HepG2 (cell line): ENCODE measurements at regions not wholly inside any gene's neighbourhood (a gene's known extent, or its start where the extent isn't known, plus 50 kb on each side); places are given as distances from the start of the nearest gene placed in this dataset.

Experiments
- ATAC-seq: fragments of 200-7000 bp; cut with Tn5 transposase; 3 replicates; pipeline ENCODE4 v1.9.1; 2020; ENCODE audit warnings: mild to moderate bottlenecking, moderate library complexity
- BruUV-seq: library from RNA; stranded (reverse); fragments of 400-500 nt; replicated peaks from 2 replicates; lab custom pipeline; 2021; lab: Mats Ljungman, UMichigan
- CTCF ChIA-PET: fragments of 300-600 bp; formaldehyde crosslinking; extraction: SDS; loops from one replicate; lab custom pipeline; 2021; ENCODE audit warnings: low total read pairs, inconsistent platforms, low intra/inter-chr PET ratio; lab: Yijun Ruan, JAX
- POLR2A ChIA-PET: fragments of 350-600 bp; sonication (Branson Sonifier 250); formaldehyde crosslinking; loops from one replicate; lab custom pipeline; 2020; ENCODE audit warnings: antibody characterized with exemption, inconsistent platforms; lab: Yijun Ruan, JAX
- DNase-seq: peaks from one replicate; pipeline ENCODE4 v3.0.0-alpha.2; 2015; ENCODE audit warnings: low spot score
- FAIRE-seq: peaks from 3 replicates; lab custom pipeline; 2011; peaks lifted over from hg19 to GRCh38; lab: Jason Lieb, UNC
- H2AFZ ChIP-seq: one replicate; pipeline ENCODE4 v1.6.1; 2011; ENCODE audit warnings: low read length, inconsistent platforms
- H3K27ac ChIP-seq: fragments of 300-600 bp; 3 replicates; pipeline ENCODE4 v1.8.0; 2011; ENCODE audit warnings: mixed run types, mild to moderate bottlenecking, mixed read lengths, low read length, inconsistent platforms; ENCODE audit not compliant: insufficient read depth; ENCODE audit errors: extremely low read length
- H3K27me3 ChIP-seq, 2 experiments: fragments of 200-600 bp in 1 of 2; 2 replicates in 1 of 2; 3 replicates in 1 of 2; pipeline versions ENCODE4 v1.6.0 to v1.8.0; 2011; ENCODE audit warnings: low read length in 2 of 2, mild to moderate bottlenecking in 2 of 2, moderate library complexity in 2 of 2, inconsistent platforms in 1 of 2; ENCODE audit not compliant: insufficient read depth in 2 of 2, control insufficient read depth in 1 of 2
- H3K36me3 ChIP-seq, 2 experiments: fragments of 200-600 bp in 1 of 2; replicated peaks in 1 of 2; 2 replicates in 1 of 2; 3 replicates in 1 of 2; pipeline versions ENCODE4 v1.5.1 to v1.8.0; 2011; ENCODE audit warnings: low read length in 2 of 2, inconsistent platforms in 1 of 2; ENCODE audit not compliant: insufficient read depth in 2 of 2, control insufficient read depth in 1 of 2
- H3K4me1 ChIP-seq: 2 replicates; pipeline ENCODE4 v1.5.1; 2012; ENCODE audit warnings: low read length, inconsistent platforms; ENCODE audit not compliant: insufficient read depth
- H3K4me2 ChIP-seq: 2 replicates; pipeline ENCODE4 v1.6.0; 2011; ENCODE audit warnings: low read depth, low read length, inconsistent platforms
- H3K4me3 ChIP-seq, 3 experiments: fragments of 200-600 bp in 1 of 3; sonication (generic), shearing (Covaris generic) in 1 of 3; replicated peaks in 1 of 3; 2 replicates each; pipeline ENCODE4 v1.5.1; 2011 to 2016; ENCODE audit warnings: low read length in 3 of 3, inconsistent platforms in 2 of 3, low read depth in 2 of 3, mild to moderate bottlenecking in 2 of 3, control low read depth in 1 of 3, mixed read lengths in 1 of 3; ENCODE audit not compliant: insufficient read depth in 1 of 3
- H3K79me2 ChIP-seq: one replicate; pipeline ENCODE4 v1.6.1; 2011; ENCODE audit warnings: low read length, inconsistent platforms; ENCODE audit not compliant: insufficient read depth
- H3K9ac ChIP-seq: 2 replicates; pipeline ENCODE4 v1.6.0; 2011; ENCODE audit warnings: mild to moderate bottlenecking, low read depth, low read length, inconsistent platforms; ENCODE audit not compliant: insufficient read depth
- H3K9me3 ChIP-seq: 2 replicates; pipeline ENCODE4 v1.5.1; 2012; ENCODE audit warnings: mild to moderate bottlenecking, low read length
- H4K20me1 ChIP-seq: 2 replicates; pipeline ENCODE4 v1.6.0; 2011; ENCODE audit warnings: inconsistent platforms, mild to moderate bottlenecking, low read length, moderate library complexity; ENCODE audit not compliant: insufficient read depth
- HNF1B ChIP-seq: sonication (generic); formaldehyde crosslinking; IDR thresholded peaks from 2 replicates; pipeline ENCODE4 v1.5.1; 2020; ENCODE audit warnings: mild to moderate bottlenecking, moderate library complexity, missing genetic modification reagents
- MLLT10 ChIP-seq: sonication (generic); formaldehyde crosslinking; IDR thresholded peaks from 2 replicates; pipeline ENCODE4 v1.4.0; 2020; ENCODE audit warnings: missing genetic modification reagents
- SAFB2 ChIP-seq: sonication (generic); formaldehyde crosslinking; IDR thresholded peaks from 2 replicates; pipeline ENCODE4 v1.5.1; 2020; ENCODE audit warnings: missing genetic modification reagents, low read depth, mild to moderate bottlenecking, borderline replicate concordance
- ZNF263 ChIP-seq: sonication (generic); formaldehyde crosslinking; IDR thresholded peaks from 2 replicates; pipeline ENCODE4 v1.4.0; 2020; ENCODE audit warnings: missing genetic modification reagents
- in situ Hi-C: cut with HindIII; loops from 2 replicates; pipeline ENCODE4 v1.10.0; 2017; ENCODE audit warnings: low pct_unique_long_range_greater_than_20kb; ENCODE audit not compliant: extremely low pct_ligation_motif_present
- intact Hi-C: fragments of 100-400 bp; cut with micrococcal nuclease; formaldehyde crosslinking; loops from one replicate; pipeline ENCODE4 v1.10.0; 2022; ENCODE audit not compliant: unreplicated experiment
- TF ChIP-seq, protein P1 (sequence below): sonication (generic); formaldehyde crosslinking; IDR thresholded peaks from 2 replicates; pipeline ENCODE4 v1.4.0; 2020; ENCODE audit warnings: missing genetic modification reagents; ENCODE audit errors: not compliant biosample characterization
- TF ChIP-seq, protein P2 (sequence below): sonication (generic); formaldehyde crosslinking; conservative IDR thresholded peaks from 2 replicates; pipeline ENCODE4 v1.5.0; 2020; ENCODE audit warnings: missing genetic modification reagents

DNA sequence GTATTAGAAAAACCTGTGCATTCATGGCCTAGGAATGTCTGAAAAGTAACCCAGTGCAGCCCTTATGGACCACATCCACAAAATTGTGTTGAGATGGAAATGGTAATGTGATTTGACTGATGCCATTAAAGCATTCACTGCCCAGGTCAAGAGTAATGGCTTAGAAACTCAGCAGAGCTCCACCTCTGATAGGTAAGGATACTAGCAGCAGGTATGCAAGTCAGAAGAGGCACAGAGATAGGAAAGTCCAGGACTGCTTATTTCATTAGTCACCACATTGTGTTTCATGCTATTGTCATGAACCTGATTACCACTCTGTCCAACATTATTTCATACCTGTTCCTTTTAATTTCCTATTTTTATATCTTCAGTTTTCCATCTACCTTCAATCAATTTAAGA lies 2042.2 kb downstream of the ARAP2 start:
- Histone ChIP-seq H3K27ac (no peak overlapping the region), H3K9me3 (peaks cover 39% of the 10 kb centered on the region), H3K4me1 (no peaks in the 10 kb centered on the region), H3K9ac (no peak overlapping the region), H3K79me2 (no peaks in the 10 kb centered on the region), H4K20me1 (no peaks in the 10 kb centered on the region), H3K4me3 (no peak overlapping the region), H3K4me2 (no peak overlapping the region), H3K27me3 (no peaks in the 10 kb centered on the region), H3K36me3 (no peaks in the 10 kb centered on the region), H2AFZ (no peak overlapping the region)
- FAIRE-seq (no peak), ATAC-seq (no peak), DNase-seq (no peak)
- intact Hi-C loops (no loop called here), in situ Hi-C loops (no loop called here)
- no TSS peak for BruUV-seq
- ChIA-PET POLR2A (no interaction called here), CTCF (no interaction called here)
- TF ChIP-seq HNF1B (CRISPR knock-in tag): no peak
- TF ChIP-seq MLLT10 (CRISPR knock-in tag): no peak
- TF ChIP-seq ZNF263: no peak
- TF ChIP-seq, protein P1, sequence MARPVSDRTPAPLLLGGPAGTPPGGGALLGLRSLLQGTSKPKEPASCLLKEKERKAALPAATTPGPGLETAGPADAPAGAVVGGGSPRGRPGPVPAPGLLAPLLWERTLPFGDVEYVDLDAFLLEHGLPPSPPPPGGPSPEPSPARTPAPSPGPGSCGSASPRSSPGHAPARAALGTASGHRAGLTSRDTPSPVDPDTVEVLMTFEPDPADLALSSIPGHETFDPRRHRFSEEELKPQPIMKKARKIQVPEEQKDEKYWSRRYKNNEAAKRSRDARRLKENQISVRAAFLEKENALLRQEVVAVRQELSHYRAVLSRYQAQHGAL (CRISPR knock-in tag): no peak
- TF ChIP-seq SAFB2 (CRISPR knock-in tag): no peak
- TF ChIP-seq, protein P2, sequence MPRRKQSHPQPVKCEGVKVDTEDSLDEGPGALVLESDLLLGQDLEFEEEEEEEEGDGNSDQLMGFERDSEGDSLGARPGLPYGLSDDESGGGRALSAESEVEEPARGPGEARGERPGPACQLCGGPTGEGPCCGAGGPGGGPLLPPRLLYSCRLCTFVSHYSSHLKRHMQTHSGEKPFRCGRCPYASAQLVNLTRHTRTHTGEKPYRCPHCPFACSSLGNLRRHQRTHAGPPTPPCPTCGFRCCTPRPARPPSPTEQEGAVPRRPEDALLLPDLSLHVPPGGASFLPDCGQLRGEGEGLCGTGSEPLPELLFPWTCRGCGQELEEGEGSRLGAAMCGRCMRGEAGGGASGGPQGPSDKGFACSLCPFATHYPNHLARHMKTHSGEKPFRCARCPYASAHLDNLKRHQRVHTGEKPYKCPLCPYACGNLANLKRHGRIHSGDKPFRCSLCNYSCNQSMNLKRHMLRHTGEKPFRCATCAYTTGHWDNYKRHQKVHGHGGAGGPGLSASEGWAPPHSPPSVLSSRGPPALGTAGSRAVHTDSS: no peak
